ENCODE measurements at regions not wholly inside any gene's neighbourhood (a gene's known extent, or its start where the extent isn't known, plus 50 kb on each side); places are given as distances from the start of the nearest gene placed in this dataset.
"Not testable (repeated sequence)": the region's sequence is repeated elsewhere in the genome, so short reads cannot be mapped to it uniquely, and the experiment has no call there.

- DNase-seq: no peak
Measured at GRCh38 chr14:87813686-87814085, 179.3 kb downstream of the GALC start.

DNA sequence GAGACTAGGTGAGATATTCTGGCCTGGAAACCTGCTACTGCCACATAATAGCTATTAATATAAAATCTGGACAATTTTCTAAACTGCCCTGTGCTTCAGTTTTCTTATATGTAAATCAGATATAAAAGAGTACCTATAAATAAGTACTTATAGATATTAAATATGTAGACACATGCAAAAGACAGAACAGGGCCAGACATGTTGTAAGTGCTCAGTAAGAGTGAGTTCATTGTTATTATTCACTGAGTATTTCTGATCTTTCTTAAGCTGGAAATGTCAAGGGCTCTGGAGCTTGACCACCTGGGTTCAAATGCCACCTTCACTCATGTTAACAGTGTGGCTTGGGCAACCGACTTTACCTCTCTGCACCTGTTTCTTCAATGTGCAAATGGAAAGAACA lies 179.8 kb downstream of the GALC start:
- no peak for DNase-seq

GRCh38 chr14:87811246-87811645 lies 181.7 kb downstream of the GALC start:
- DNase-seq: no peak

DNA sequence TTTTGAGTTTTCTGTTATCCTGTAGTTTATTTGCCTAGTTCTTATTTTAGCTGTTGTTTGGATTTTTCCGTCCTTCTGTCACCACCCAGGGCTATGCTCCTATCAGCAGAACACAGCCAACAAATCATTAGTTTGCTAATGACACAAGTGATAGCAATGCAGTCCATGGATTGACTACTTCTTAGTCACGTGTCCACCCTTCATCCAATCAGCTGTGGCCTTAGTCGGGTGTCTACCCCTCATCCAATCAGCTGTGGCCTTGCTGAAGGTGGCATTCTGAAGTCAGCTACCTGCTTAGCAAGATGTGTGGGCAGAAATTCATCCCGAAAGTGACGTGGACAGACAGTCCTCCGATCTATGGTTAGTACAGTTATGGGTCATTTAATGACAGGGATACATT lies 182.3 kb downstream of the GALC start:
- no peak for DNase-seq

- no peak for DNase-seq
Measured at GRCh38 chr14:87809261-87809660, 183.7 kb downstream of the GALC start.

DNA sequence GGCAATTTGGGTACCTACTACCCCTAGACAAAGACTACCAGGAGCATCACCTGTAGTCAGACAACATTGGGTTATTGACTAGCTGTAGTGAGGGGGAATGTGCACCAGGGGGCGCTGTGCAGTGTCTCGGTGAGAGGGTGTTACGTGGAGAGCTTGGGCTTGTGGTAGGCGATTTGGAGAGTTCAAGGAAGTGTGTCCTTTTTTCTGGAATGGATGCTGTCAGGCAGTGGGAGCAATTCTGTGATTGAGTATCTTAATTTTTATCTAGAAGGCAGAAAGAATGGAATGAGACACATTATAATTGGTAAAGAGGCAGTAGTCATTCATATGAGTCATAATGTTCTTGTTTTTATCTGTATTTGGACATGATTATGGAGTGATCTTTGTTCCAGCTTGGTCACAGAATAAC lies 187.7 kb downstream of the GALC start:
- DNase-seq: peak; percentile 56

DNA sequence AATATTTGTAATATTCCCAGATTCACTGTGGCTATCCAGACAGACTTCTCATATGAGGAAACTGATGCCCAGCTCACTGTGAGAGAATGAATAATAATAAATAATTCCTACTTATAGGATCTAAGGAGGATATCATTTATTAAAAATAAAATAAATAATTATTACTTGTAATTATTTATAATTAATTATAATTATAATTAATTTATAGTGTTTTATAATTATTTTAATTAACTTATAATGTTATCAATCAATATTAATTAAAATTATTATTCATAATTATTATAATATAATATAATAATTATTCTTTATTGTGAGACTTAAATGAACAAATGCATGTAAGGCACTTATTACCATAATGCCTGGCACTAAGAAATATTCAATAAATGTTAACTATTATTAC lies 192.8 kb downstream of the GALC start:
- DNase-seq: no peak

- no peak for DNase-seq
Measured at GRCh38 chr14:87799400-87799799, 193.6 kb downstream of the GALC start.

- DNase-seq: no peak
Measured at GRCh38 chr14:87797001-87797400, 196.0 kb downstream of the GALC start.

DNA sequence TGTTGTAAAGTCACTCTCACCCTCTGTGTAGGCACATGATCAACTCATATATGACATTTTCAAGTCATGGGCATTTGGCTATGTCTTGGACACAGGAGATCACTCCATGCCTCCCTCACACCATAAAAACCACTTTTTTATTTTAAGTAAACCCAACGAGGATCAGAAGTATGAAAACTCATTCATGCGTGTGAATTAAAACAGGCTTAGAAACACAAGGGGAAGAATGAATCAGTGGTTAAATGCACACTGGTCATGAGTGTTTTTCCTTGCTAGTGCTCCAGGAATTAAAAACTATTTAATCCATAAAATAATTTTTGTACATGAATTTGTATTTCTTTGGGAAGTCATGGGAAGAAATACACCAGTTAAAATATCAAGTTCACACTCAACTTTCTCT lies 198.4 kb downstream of the GALC start:
- DNase-seq: no peak

- DNase-seq: no peak
Measured at GRCh38 chr14:87785897-87786296, 207.1 kb downstream of the GALC start.

DNA sequence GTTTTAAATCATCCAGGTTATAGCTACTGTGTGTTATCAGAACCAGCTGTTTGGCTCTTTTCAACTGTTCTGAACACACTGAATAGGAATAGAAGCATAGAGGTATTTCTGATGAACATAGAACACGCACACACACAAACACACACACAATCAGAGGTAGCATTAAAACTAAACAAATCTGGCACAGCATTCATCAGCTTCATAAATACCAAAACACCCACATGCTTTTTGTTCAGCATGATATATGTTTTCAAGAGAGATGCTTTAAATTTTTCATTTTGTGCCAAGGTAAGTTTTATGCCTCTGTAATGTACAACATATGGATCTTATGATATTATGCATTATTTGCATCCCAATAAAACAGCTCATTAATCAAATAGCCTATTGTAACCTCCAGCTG lies 208.6 kb downstream of the GALC start:
- DNase-seq: no peak

- DNase-seq: no peak
Measured at GRCh38 chr14:87783071-87783470, 209.9 kb downstream of the GALC start.

DNA sequence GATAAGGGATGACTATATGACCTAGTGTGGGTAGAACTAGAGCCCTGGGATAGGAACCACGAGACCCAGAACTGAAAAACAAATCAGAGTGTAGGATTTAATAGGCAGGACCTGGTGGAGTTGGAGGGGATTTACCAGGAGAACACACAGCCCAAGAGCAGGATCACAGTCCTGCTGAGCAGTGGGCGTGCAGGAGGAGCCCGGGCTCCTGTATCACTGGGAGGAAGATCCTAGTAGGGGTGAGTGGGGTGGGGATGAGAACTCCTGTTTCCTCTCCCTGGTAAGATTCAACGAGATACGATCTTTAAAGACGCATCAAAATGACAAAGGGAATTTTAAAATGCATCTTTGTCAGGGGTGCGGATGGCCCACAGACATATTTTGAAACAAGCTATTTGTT lies 220.1 kb downstream of the GALC start:
- DNase-seq: no peak

- no peak for DNase-seq
Measured at GRCh38 chr14:87767567-87767901, 225.4 kb downstream of the GALC start.

DNA sequence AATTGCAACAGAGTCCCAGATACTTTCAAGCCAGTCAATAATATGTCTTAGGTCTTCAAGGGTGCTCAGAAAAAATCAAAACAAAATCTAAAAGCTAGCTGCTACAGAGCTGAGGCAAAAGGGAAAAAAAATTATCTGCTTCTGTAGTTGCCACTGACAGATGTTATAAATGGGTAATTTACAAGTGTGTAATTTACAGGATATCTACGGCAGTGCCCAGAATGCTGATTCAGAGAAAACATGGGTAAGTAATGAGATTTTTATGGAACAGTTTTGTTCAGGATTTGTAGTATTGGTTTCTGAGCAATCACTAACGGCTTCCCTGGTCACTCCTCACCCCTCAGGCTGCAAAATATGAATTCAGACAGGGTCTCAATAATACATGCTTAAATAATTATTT lies 234.1 kb downstream of the GALC start:
- DNase-seq: no peak

- DNase-seq: no peak
Measured at GRCh38 chr14:87756661-87757060, 236.3 kb downstream of the GALC start.

DNA sequence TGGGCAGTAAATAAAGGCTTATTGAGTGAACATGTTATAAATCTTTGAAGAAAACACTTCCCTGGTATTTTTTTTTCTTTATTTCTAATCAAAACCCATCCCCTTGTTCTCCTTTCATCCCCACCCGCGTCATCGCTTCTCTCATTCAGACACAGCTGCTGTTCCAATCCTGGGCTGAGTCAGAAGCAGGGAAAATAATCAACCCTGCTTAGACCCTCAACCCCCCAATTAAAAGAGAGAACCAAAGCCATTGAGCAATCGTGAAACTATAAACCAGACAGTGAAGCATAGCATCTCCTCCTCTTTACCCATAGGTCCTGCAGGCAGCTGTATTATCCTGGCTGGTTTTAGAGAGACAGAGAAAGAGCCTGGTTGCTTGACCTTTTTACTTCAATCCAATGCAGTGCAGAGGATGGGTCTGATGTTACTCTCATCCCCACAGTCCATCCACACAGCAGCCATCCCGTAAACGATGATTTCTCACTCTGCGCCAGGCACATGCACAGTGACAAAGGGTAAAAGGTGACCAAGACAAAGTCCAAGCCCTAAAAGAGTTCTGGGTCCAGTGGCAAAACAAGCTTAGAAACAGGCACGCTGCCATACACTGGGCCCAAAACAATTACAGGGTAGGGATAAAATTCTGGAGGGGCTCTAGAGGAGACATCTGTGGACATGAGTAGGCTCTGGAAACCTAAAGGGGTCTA lies 238.3 kb downstream of the GALC start:
- no peak for DNase-seq

- no peak for DNase-seq
Measured at GRCh38 chr14:87748558-87748957, 244.4 kb downstream of the GALC start.

- peak; percentile 21 for DNase-seq
Measured at GRCh38 chr14:87745507-87746118, 247.4 kb downstream of the GALC start.

- not testable (repeated sequence) for DNase-seq
Measured at GRCh38 chr14:87734577-87735360, 258.2 kb downstream of the GALC start.

- not testable (repeated sequence) for DNase-seq
Measured at GRCh38 chr14:87733115-87733514, 259.9 kb downstream of the GALC start.

- no peak for DNase-seq
Measured at GRCh38 chr14:87732562-87732961, 260.4 kb downstream of the GALC start.

- DNase-seq: no peak
Measured at GRCh38 chr14:87725318-87725717, 267.7 kb downstream of the GALC start.
